Hepatocyte (in vitro differentiated cells): ENCODE measurements at regions not wholly inside any gene's neighbourhood (a gene's known extent, or its start where the extent isn't known, plus 50 kb on each side); places are given as distances from the start of the nearest gene placed in this dataset.

Experiments
- DNase-seq: peaks from one replicate; pipeline ENCODE4 v3.0.0-alpha.2; 2016; ENCODE audit warnings: low spot score
- H2AFZ ChIP-seq: fragments of 200-600 bp; sonication (generic); 2 replicates; pipeline ENCODE4 v1.6.0; 2016; ENCODE audit warnings: antibody characterized with exemption, mild to moderate bottlenecking
- H3K27ac ChIP-seq: fragments of 200-600 bp; sonication (generic); 2 replicates; pipeline ENCODE4 v1.5.1; 2016; ENCODE audit warnings: mild to moderate bottlenecking
- H3K27me3 ChIP-seq: fragments of 200-600 bp; sonication (generic); 2 replicates; pipeline ENCODE4 v1.6.1; 2016
- H3K36me3 ChIP-seq: fragments of 200-600 bp; sonication (generic); replicated peaks from 2 replicates; pipeline ENCODE4 v1.5.1; 2016; ENCODE audit warnings: low read depth; ENCODE audit not compliant: insufficient read depth
- H3K4me1 ChIP-seq: fragments of 200-600 bp; sonication (generic); 2 replicates; pipeline ENCODE4 v1.5.1; 2016; ENCODE audit warnings: mild to moderate bottlenecking, moderate library complexity; ENCODE audit not compliant: insufficient read depth
- H3K4me2 ChIP-seq: fragments of 200-600 bp; sonication (generic); 2 replicates; pipeline ENCODE4 v1.6.0; 2016
- H3K4me3 ChIP-seq: fragments of 200-600 bp; sonication (generic); 2 replicates; pipeline ENCODE4 v1.5.1; 2016; ENCODE audit warnings: mild to moderate bottlenecking
- H3K79me2 ChIP-seq: fragments of 200-600 bp; sonication (generic); 2 replicates; pipeline ENCODE4 v1.6.0; 2017; ENCODE audit warnings: mild to moderate bottlenecking
- H3K9me2 ChIP-seq: fragments of 200-600 bp; sonication (generic); replicated peaks from 2 replicates; pipeline ENCODE4 v1.6.0; 2017; ENCODE audit warnings: mild to moderate bottlenecking; ENCODE audit not compliant: insufficient read depth
- H3K9me3 ChIP-seq: fragments of 200-600 bp; sonication (generic); 2 replicates; pipeline ENCODE4 v1.5.1; 2016; ENCODE audit warnings: low read depth, mild to moderate bottlenecking
- H4K20me1 ChIP-seq: fragments of 200-600 bp; sonication (generic); 2 replicates; pipeline ENCODE4 v1.6.0; 2016; ENCODE audit warnings: mild to moderate bottlenecking; ENCODE audit not compliant: insufficient read depth, poor library complexity, severe bottlenecking
- EZH2 ChIP-seq: fragments of 200-600 bp; sonication (generic); IDR thresholded peaks from 2 replicates; pipeline ENCODE4 v1.6.1; 2016; ENCODE audit warnings: antibody characterized with exemption, mild to moderate bottlenecking, borderline replicate concordance
- EZH2phosphoT487 ChIP-seq: fragments of 200-600 bp; sonication (generic); IDR thresholded peaks from one replicate; pipeline ENCODE4 v1.6.1; 2018; ENCODE audit warnings: antibody characterized with exemption, mild to moderate bottlenecking, low read depth, moderate library complexity; ENCODE audit not compliant: unreplicated experiment, severe bottlenecking
- WGBS: methylation state at CpG from one replicate; pipeline ENCODE4 v1.1.6; 2016; ENCODE audit warnings: low lambda C conversion rate; ENCODE audit errors: missing lambda C conversion rate; 5-methylcytosine and 5-hydroxymethylcytosine counted together
- TF ChIP-seq, protein P1 (sequence below): fragments of 200-600 bp; sonication (generic); IDR thresholded peaks from 2 replicates; pipeline ENCODE4 v1.5.1; 2016; ENCODE audit warnings: antibody characterized with exemption, mild to moderate bottlenecking; ENCODE audit not compliant: poor library complexity

DNA sequence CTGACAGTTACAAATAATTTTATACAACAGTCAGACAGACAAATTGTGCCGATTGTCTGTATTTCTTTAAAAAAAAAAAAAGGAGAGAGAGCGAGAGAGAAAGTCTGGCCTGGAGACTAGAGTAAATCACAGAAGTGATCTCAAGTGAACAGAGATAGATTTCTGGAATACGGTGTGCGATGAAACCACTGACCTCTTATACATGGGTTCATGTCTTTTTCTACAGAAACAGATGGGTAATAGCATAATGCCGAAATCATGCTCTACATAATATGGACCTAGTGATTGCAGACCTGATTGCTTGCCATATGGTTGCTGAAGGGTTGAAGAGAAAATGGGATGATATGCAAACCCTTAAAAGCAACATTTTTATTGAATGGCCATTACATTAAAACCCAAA, 403.3 kb upstream of the FANCL start:
- H3K36me3 ChIP-seq: no peaks in the 10 kb centered on the region
- WGBS: 88% methylated on average over 5 of the region's 5 CpGs
- H3K27me3 ChIP-seq: no peaks in the 10 kb centered on the region
- H3K9me2 ChIP-seq: no peaks in the 10 kb centered on the region
- no peak overlapping the region for H3K4me2 ChIP-seq
- H2AFZ ChIP-seq: no peak overlapping the region
- H3K4me3 ChIP-seq: no peak overlapping the region
- no peak for DNase-seq
- no peaks in the 10 kb centered on the region for H3K9me3 ChIP-seq
- H3K4me1 ChIP-seq: no peaks in the 10 kb centered on the region
- H3K27ac ChIP-seq: no peak overlapping the region
- no peaks in the 10 kb centered on the region for H3K79me2 ChIP-seq
- H4K20me1 ChIP-seq: no peaks in the 10 kb centered on the region
- TF ChIP-seq EZH2phosphoT487: no peak
- no peak for TF ChIP-seq EZH2
- TF ChIP-seq, protein P1, sequence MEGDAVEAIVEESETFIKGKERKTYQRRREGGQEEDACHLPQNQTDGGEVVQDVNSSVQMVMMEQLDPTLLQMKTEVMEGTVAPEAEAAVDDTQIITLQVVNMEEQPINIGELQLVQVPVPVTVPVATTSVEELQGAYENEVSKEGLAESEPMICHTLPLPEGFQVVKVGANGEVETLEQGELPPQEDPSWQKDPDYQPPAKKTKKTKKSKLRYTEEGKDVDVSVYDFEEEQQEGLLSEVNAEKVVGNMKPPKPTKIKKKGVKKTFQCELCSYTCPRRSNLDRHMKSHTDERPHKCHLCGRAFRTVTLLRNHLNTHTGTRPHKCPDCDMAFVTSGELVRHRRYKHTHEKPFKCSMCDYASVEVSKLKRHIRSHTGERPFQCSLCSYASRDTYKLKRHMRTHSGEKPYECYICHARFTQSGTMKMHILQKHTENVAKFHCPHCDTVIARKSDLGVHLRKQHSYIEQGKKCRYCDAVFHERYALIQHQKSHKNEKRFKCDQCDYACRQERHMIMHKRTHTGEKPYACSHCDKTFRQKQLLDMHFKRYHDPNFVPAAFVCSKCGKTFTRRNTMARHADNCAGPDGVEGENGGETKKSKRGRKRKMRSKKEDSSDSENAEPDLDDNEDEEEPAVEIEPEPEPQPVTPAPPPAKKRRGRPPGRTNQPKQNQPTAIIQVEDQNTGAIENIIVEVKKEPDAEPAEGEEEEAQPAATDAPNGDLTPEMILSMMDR: no peak

DNA sequence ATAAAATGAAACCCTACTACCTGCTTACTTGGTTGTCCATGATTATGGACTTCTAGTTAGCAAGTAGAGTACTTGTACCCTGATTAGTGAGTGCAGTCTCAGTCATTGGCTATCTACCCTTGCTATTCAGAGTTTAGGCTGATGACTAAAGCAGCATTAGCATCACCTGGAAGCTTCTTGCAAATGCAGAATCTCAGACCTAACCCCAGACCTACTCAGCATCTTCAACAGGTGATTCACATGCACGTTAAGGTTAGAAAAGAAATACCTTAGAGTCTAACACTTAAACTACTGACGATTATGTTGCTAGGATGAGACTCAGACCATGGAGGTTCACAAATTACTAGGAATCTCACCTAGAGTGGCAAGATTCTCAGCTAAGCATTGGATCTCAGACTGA, 399.9 kb upstream of the FANCL start:
- H2AFZ ChIP-seq: no peak overlapping the region
- H3K79me2 ChIP-seq: no peaks in the 10 kb centered on the region
- TF ChIP-seq EZH2phosphoT487: no peak
- TF ChIP-seq EZH2: no peak
- TF ChIP-seq, protein P1: no peak
- 69% methylated on average over 2 of the region's 2 CpGs for WGBS
- H3K9me3 ChIP-seq: no peaks in the 10 kb centered on the region
- no peaks in the 10 kb centered on the region for H3K27me3 ChIP-seq
- no peak overlapping the region for H3K27ac ChIP-seq
- H3K36me3 ChIP-seq: no peaks in the 10 kb centered on the region
- H3K4me1 ChIP-seq: no peaks in the 10 kb centered on the region
- no peak overlapping the region for H3K4me2 ChIP-seq
- H3K9me2 ChIP-seq: no peaks in the 10 kb centered on the region
- H3K4me3 ChIP-seq: no peak overlapping the region
- no peak for DNase-seq
- no peaks in the 10 kb centered on the region for H4K20me1 ChIP-seq

DNA sequence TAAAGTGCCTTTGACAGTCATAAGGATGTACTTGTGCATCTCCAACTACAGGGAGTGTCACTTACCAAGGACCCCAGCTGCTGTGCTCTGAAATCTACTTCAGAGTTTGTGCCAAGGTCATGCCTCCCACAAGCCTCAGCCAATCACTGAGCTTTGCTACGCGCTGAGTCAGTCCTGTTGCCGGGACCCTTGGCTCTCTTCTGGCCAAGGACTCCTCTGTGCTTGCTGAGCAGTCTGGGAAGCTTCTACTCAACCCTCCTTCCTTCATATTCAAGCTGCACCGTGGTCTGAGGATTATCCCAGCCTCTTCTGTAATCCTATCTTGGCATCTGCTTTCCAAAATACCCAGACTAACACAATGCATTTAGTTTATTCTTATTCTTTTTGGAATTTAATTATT, 398.9 kb upstream of the FANCL start:
- TF ChIP-seq, protein P1: no peak
- no peak for TF ChIP-seq EZH2
- TF ChIP-seq EZH2phosphoT487: no peak
- Histone ChIP-seq H3K27ac (no peak overlapping the region), H3K36me3 (no peaks in the 10 kb centered on the region), H3K9me3 (no peaks in the 10 kb centered on the region), H3K9me2 (no peaks in the 10 kb centered on the region), H3K27me3 (no peaks in the 10 kb centered on the region), H2AFZ (no peak overlapping the region), H3K79me2 (no peaks in the 10 kb centered on the region), H3K4me3 (no peak overlapping the region), H3K4me2 (no peak overlapping the region), H3K4me1 (no peaks in the 10 kb centered on the region), H4K20me1 (no peaks in the 10 kb centered on the region)
- no peak for DNase-seq
- 91% methylated on average over 4 of the region's 4 CpGs for WGBS

DNA sequence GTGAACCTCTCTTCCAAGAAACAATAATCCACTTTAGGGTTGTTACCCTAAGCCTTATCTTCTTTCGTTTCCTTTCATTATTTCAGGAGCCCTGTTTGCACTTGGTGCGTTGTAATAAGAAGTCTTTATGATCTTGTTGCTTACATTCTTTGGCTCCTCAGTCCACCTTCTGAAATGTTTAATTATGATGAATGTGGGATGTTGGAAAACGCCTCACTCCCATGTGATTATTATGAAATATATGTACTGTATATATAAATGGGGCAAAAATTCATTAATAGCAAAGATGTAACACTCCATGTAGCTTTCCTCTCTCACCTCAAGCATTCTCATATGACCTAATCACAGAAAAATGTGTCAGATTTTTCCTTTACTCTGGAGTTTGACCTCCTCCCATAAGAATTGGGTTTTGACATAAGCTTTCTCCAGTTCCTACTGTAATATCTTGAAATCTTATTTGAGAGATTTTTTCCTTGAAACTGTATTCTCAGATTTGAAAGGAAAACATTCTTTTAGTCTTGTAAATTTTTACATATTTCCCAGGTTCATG, 397.2 kb upstream of the FANCL start:
- no peak overlapping the region for H2AFZ ChIP-seq
- H3K4me2 ChIP-seq: no peak overlapping the region
- 48% methylated on average over 3 of the region's 3 CpGs for WGBS
- DNase-seq: no peak
- no peaks in the 10 kb centered on the region for H3K79me2 ChIP-seq
- H4K20me1 ChIP-seq: no peaks in the 10 kb centered on the region
- H3K9me2 ChIP-seq: no peaks in the 10 kb centered on the region
- peaks cover 4% of the 10 kb centered on the region for H3K4me1 ChIP-seq
- H3K9me3 ChIP-seq: no peaks in the 10 kb centered on the region
- H3K27ac ChIP-seq: no peak overlapping the region
- H3K4me3 ChIP-seq: no peak overlapping the region
- TF ChIP-seq EZH2phosphoT487 (no peak), EZH2 (no peak)
- TF ChIP-seq, protein P1: no peak
- no peaks in the 10 kb centered on the region for H3K27me3 ChIP-seq
- no peaks in the 10 kb centered on the region for H3K36me3 ChIP-seq
